H1 (cell line): ENCODE measurements at regions not wholly inside any gene's neighbourhood (a gene's known extent, or its start where the extent isn't known, plus 50 kb on each side); places are given as distances from the start of the nearest gene placed in this dataset.

Source experiments
- CTCF ChIA-PET: fragments of 300-600 bp; sonication (Branson Sonifier 250); formaldehyde crosslinking; loops from one replicate; lab custom pipeline; 2021; ENCODE audit not compliant: partially characterized antibody; lab: Charles Lee
- POLR2A ChIA-PET: fragments of 300-600 bp; sonication (Branson Sonifier 250); formaldehyde crosslinking; loops from one replicate; lab custom pipeline; 2021; ENCODE audit warnings: inconsistent platforms; ENCODE audit not compliant: partially characterized antibody; lab: Charles Lee
- DNase-seq, 2 experiments: peaks; one replicate each; pipeline versions ENCODE4 v3.0.0 to v3.0.0-alpha.2; 2010 to 2022; ENCODE audit warnings: low spot score in 2 of 2, low read depth in 1 of 2, mixed read lengths in 1 of 2
- FAIRE-seq: peaks from 2 replicates; lab custom pipeline; 2011; peaks lifted over from hg19 to GRCh38; lab: Jason Lieb, UNC
- H2AFZ ChIP-seq: 2 replicates; pipeline ENCODE4 v1.8.1; 2012; ENCODE audit warnings: low read length, inconsistent platforms
- H2AK5ac ChIP-seq: 2 replicates; pipeline ENCODE4 v1.6.1; 2013; ENCODE audit warnings: low read depth, low read length
- H2BK120ac ChIP-seq: replicated peaks from 2 replicates; pipeline ENCODE3; 2013; ENCODE audit warnings: low read depth, low read length, inconsistent platforms
- H2BK12ac ChIP-seq: 2 replicates; pipeline ENCODE4 v1.6.1; 2013; ENCODE audit warnings: low read depth, low read length
- H2BK15ac ChIP-seq: 2 replicates; pipeline ENCODE4 v1.6.1; 2013; ENCODE audit warnings: low read length
- H2BK20ac ChIP-seq: 2 replicates; pipeline ENCODE4 v1.6.1; 2013; ENCODE audit warnings: low read length
- H2BK5ac ChIP-seq: 2 replicates; pipeline ENCODE4 v1.6.1; 2013; ENCODE audit warnings: low read depth, low read length
- H3K14ac ChIP-seq: 2 replicates; pipeline ENCODE4 v1.6.1; 2013; ENCODE audit warnings: inconsistent platforms; ENCODE audit not compliant: insufficient read length
- H3K18ac ChIP-seq: 2 replicates; pipeline ENCODE4 v1.6.1; 2013; ENCODE audit warnings: low read length; ENCODE audit errors: extremely low read depth
- H3K23ac ChIP-seq: 2 replicates; pipeline ENCODE4 v1.6.1; 2013; ENCODE audit warnings: inconsistent platforms; ENCODE audit not compliant: insufficient read length
- H3K23me2 ChIP-seq: 2 replicates; pipeline ENCODE4 v1.6.1; 2013; ENCODE audit warnings: low read depth, low read length
- H3K27ac ChIP-seq: 2 replicates; pipeline ENCODE4 v1.6.1; 2011; ENCODE audit warnings: low read depth, low read length, inconsistent platforms
- H3K27me3 ChIP-seq, 4 experiments: replicated peaks in 1 of 4; 1 replicate in 1 of 4; 2 replicates in 3 of 4; pipeline versions ENCODE4 v1.6.1 to v1.8.1; 2011 to 2013; ENCODE audit warnings: low read length in 3 of 4, mild to moderate bottlenecking in 3 of 4, inconsistent platforms in 2 of 4, mixed read lengths in 2 of 4, moderate library complexity in 1 of 4; ENCODE audit not compliant: control insufficient read depth in 3 of 4, insufficient read depth in 3 of 4; ENCODE audit errors: extremely low read depth in 1 of 4
- H3K36me3 ChIP-seq, 4 experiments: 2 replicates each; pipeline versions ENCODE4 v1.6.1 to v1.8.1; 2011 to 2013; ENCODE audit warnings: mild to moderate bottlenecking in 4 of 4, low read length in 3 of 4, moderate library complexity in 2 of 4, control low read depth in 1 of 4, inconsistent platforms in 1 of 4; ENCODE audit not compliant: insufficient read depth in 4 of 4, control insufficient read depth in 2 of 4
- H3K4ac ChIP-seq: replicated peaks from 2 replicates; pipeline ENCODE3; 2013; ENCODE audit warnings: low read length, low read depth, mixed read lengths, inconsistent platforms; ENCODE audit not compliant: insufficient read length
- H3K4me1 ChIP-seq, 4 experiments: replicated peaks in 1 of 4; 1 replicate in 1 of 4; 2 replicates in 3 of 4; pipeline versions ENCODE4 v1.6.1 to v1.8.1; 2011 to 2013; ENCODE audit warnings: low read length in 3 of 4, inconsistent platforms in 2 of 4, mixed read lengths in 1 of 4; ENCODE audit not compliant: insufficient read depth in 4 of 4, control insufficient read depth in 3 of 4
- H3K4me2 ChIP-seq, 2 experiments: 2 replicates each; pipeline versions ENCODE4 v1.6.1 to v1.8.1; 2011 to 2013; ENCODE audit warnings: low read depth in 2 of 2, low read length in 2 of 2, control low read depth in 1 of 2, inconsistent platforms in 1 of 2, mild to moderate bottlenecking in 1 of 2; ENCODE audit not compliant: insufficient read depth in 1 of 2
- H3K4me3 ChIP-seq, 4 experiments: fragments of 200-600, 300-600 bp in 1 of 4; sonication (generic), shearing (Covaris generic), sonication (Bioruptor Twin) in 1 of 4; 2 replicates each; pipeline versions ENCODE4 v1.5.1 to v1.8.1; 2011 to 2016; ENCODE audit warnings: low read length in 4 of 4, low read depth in 3 of 4, control low read depth in 2 of 4, inconsistent platforms in 2 of 4, mild to moderate bottlenecking in 2 of 4, mixed read lengths in 1 of 4, moderate library complexity in 1 of 4; ENCODE audit not compliant: insufficient read depth in 2 of 4; ENCODE audit errors: extremely low read depth in 1 of 4
- H3K56ac ChIP-seq: replicated peaks from 2 replicates; pipeline ENCODE3; 2013; ENCODE audit warnings: low read depth, mild to moderate bottlenecking, mixed read lengths, low read length, inconsistent platforms; ENCODE audit not compliant: insufficient read length
- H3K79me1 ChIP-seq: 2 replicates; pipeline ENCODE4 v1.6.1; 2013; ENCODE audit warnings: low read depth, low read length, control low read depth
- H3K79me2 ChIP-seq, 2 experiments: 2 replicates each; pipeline versions ENCODE4 v1.6.1 to v1.8.1; 2012 to 2013; ENCODE audit warnings: low read length in 2 of 2, mild to moderate bottlenecking in 2 of 2, inconsistent platforms in 1 of 2; ENCODE audit not compliant: insufficient read depth in 2 of 2, control insufficient read depth in 1 of 2
- H3K9ac ChIP-seq, 4 experiments: replicated peaks in 1 of 4; 1 replicate in 1 of 4; 2 replicates in 3 of 4; pipeline versions ENCODE4 v1.6.1 to v1.8.1; 2011 to 2013; ENCODE audit warnings: low read depth in 3 of 4, low read length in 3 of 4, control low read depth in 2 of 4, mild to moderate bottlenecking in 2 of 4, moderate library complexity in 2 of 4, inconsistent platforms in 1 of 4; ENCODE audit errors: extremely low read depth in 1 of 4
- H3K9me3 ChIP-seq, 2 experiments: 2 replicates each; pipeline versions ENCODE4 v1.6.1 to v1.8.1; 2012 to 2013; ENCODE audit warnings: mild to moderate bottlenecking in 2 of 2, moderate library complexity in 2 of 2, control low read depth in 1 of 2, inconsistent platforms in 1 of 2, low read depth in 1 of 2, low read length in 1 of 2, mixed read lengths in 1 of 2; ENCODE audit not compliant: insufficient read depth in 2 of 2
- H4K20me1 ChIP-seq, 2 experiments: replicated peaks in 1 of 2; 2 replicates each; pipeline versions ENCODE3 to v1.8.1; 2011 to 2013; ENCODE audit warnings: inconsistent platforms in 2 of 2, low read length in 2 of 2, mild to moderate bottlenecking in 1 of 2; ENCODE audit not compliant: insufficient read depth in 2 of 2, control insufficient read depth in 1 of 2
- H4K5ac ChIP-seq: 2 replicates; pipeline ENCODE4 v1.6.1; 2013; ENCODE audit warnings: low read length, low read depth, mixed read lengths, inconsistent platforms; ENCODE audit not compliant: insufficient read length
- H4K8ac ChIP-seq: 2 replicates; pipeline ENCODE4 v1.8.0; 2013; ENCODE audit warnings: mild to moderate bottlenecking, moderate library complexity, low read length, inconsistent platforms; ENCODE audit not compliant: insufficient read depth; ENCODE audit errors: extremely low read depth
- H4K91ac ChIP-seq: replicated peaks from 2 replicates; pipeline ENCODE3; 2013; ENCODE audit warnings: low read length, mixed read lengths, inconsistent platforms; ENCODE audit not compliant: insufficient read length
- CTBP2 ChIP-seq: IDR thresholded peaks from 2 replicates; pipeline ENCODE4 v1.7.0; 2011; ENCODE audit warnings: borderline replicate concordance, mild to moderate bottlenecking, moderate library complexity, mixed read lengths, low read length; ENCODE audit not compliant: insufficient read depth, insufficient read length
- FOSL1 ChIP-seq: IDR thresholded peaks from 2 replicates; pipeline ENCODE4 v1.6.1; 2011; ENCODE audit warnings: mild to moderate bottlenecking, low read depth, low read length, moderate library complexity; ENCODE audit not compliant: insufficient read depth
- HDAC6 ChIP-seq: IDR thresholded peaks from one replicate; pipeline ENCODE4 v1.7.1; 2012; ENCODE audit warnings: low read depth, mild to moderate bottlenecking, inconsistent platforms, low read length, moderate library complexity
- MAFK ChIP-seq: IDR thresholded peaks from 2 replicates; pipeline ENCODE4 v1.6.1; 2012; ENCODE audit warnings: low read depth, mild to moderate bottlenecking, improper control_type of control experiment, low read length
- RBBP5 ChIP-seq: IDR thresholded peaks from 2 replicates; pipeline ENCODE4 v1.7.1; 2012; ENCODE audit warnings: low read depth, mild to moderate bottlenecking, inconsistent platforms, low read length, moderate library complexity, borderline replicate concordance
- RXRA ChIP-seq: IDR thresholded peaks from 2 replicates; pipeline ENCODE4 v1.6.1; 2011; ENCODE audit warnings: low read depth, mild to moderate bottlenecking, low read length, moderate library complexity; ENCODE audit not compliant: insufficient read depth
- SP1 ChIP-seq: IDR thresholded peaks from 2 replicates; pipeline ENCODE4 v1.6.1; 2011; ENCODE audit warnings: low read depth, low read length
- WGBS, 2 experiments: shearing (Covaris generic) in 1 of 2; methylation state at CpG; one replicate each; pipeline versions ENCODE4 v1.1.6 to v1.1.7; 2013 to 2015; ENCODE audit warnings: low lambda C conversion rate in 2 of 2, mixed read lengths in 2 of 2, inconsistent platforms in 1 of 2, low coverage in 1 of 2, missing lambda C conversion rate in 1 of 2; ENCODE audit not compliant: insufficient replicate concordance in 2 of 2, insufficient coverage in 1 of 2, insufficient read length in 1 of 2; ENCODE audit errors: extremely low coverage in 1 of 2, missing lambda C conversion rate in 1 of 2; 5-methylcytosine and 5-hydroxymethylcytosine counted together
- TF ChIP-seq, protein P1 (sequence below), 3 experiments: IDR thresholded peaks; 1 replicate in 2 of 3; 2 replicates in 1 of 3; pipeline versions ENCODE4 v1.5.1 to v1.6.1; 2011; ENCODE audit warnings: low read length in 3 of 3, mild to moderate bottlenecking in 3 of 3, inconsistent platforms in 2 of 3, low read depth in 1 of 3, moderate library complexity in 1 of 3; ENCODE audit not compliant: insufficient read depth in 1 of 3; ENCODE audit errors: control extremely low read depth in 1 of 3
- TF ChIP-seq, protein P2 (sequence below): IDR thresholded peaks from 2 replicates; pipeline ENCODE4 v1.6.1; 2012; ENCODE audit warnings: low read length, inconsistent platforms

DNA sequence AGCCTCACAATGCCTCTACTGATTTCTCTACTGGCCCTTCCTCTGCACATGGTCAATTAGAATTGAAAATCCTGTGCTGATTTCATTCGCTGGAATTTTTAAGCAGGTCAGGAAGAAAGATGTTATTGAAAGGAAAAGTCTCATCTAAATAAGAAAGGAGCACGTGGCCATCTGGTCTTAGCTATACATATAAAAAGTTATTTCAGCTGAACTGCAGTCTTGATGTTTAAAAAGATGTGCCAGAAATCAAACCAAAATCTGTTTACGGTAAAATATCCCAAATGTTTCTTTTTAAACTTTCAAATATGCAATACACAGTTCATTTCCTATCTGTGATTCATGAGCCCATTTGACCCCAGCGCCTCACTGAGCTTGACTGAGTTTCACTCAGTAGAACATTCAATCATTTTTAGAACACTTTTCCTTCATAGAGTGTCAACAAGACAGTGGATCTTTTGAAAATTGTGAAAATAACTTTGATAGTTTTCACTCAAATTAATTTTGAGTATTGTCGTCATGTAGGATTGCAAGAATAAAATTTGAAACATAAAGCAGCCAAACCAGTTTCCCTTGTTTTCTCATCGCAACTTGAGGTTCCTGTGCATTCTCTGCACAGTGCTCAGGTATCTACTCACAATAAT is 293.6 kb downstream of the PTPRC start:
- Histone ChIP-seq H3K36me3 (no peaks in the 10 kb centered on the region), H2BK20ac (no peak overlapping the region), H3K27ac (no peak overlapping the region), H3K9ac (no peak overlapping the region), H3K9me3 (no peaks in the 10 kb centered on the region), H2BK5ac (no peak overlapping the region), H2AFZ (peak overlapping the region; percentile 66), H4K91ac (no peak overlapping the region), H4K20me1 (no peaks in the 10 kb centered on the region), H3K4ac (no peak overlapping the region), H3K4me1 (peaks cover 0 to 3% (median under 1%) of the 10 kb centered on the region in 4 experiments; a peak in 1 of 7 replicates), H3K14ac (no peak overlapping the region), H3K4me2 (no peak overlapping the region), H2BK12ac (no peak overlapping the region), H3K79me1 (no peaks in the 10 kb centered on the region), H4K8ac (no peak overlapping the region), H3K56ac (no peak overlapping the region), H3K79me2 (no peaks in the 10 kb centered on the region), H4K5ac (no peak overlapping the region), H3K4me3 (no peak overlapping the region), H2BK120ac (no peak overlapping the region), H3K23me2 (no peaks in the 10 kb centered on the region), H2BK15ac (no peak overlapping the region), H3K23ac (no peak overlapping the region), H2AK5ac (no peak overlapping the region), H3K27me3 (no peaks in the 10 kb centered on the region), H3K18ac (peak overlapping the region; percentile 32)
- DNase-seq (no peak), FAIRE-seq (no peak)
- POLR2A ChIA-PET: no interaction called here
- CTCF ChIA-PET: interaction anchor here (0.5 kb wide), 1 partner anchor 199 kb away, joined by 3 read pairs; no protein-coding TSS in a partner anchor
- 61% methylated on average over 6 of the region's 6 CpGs; no CpG with 5 or more reads in 1 of the 2 experiments for WGBS, 2 experiments
- TF ChIP-seq, protein P1, sequence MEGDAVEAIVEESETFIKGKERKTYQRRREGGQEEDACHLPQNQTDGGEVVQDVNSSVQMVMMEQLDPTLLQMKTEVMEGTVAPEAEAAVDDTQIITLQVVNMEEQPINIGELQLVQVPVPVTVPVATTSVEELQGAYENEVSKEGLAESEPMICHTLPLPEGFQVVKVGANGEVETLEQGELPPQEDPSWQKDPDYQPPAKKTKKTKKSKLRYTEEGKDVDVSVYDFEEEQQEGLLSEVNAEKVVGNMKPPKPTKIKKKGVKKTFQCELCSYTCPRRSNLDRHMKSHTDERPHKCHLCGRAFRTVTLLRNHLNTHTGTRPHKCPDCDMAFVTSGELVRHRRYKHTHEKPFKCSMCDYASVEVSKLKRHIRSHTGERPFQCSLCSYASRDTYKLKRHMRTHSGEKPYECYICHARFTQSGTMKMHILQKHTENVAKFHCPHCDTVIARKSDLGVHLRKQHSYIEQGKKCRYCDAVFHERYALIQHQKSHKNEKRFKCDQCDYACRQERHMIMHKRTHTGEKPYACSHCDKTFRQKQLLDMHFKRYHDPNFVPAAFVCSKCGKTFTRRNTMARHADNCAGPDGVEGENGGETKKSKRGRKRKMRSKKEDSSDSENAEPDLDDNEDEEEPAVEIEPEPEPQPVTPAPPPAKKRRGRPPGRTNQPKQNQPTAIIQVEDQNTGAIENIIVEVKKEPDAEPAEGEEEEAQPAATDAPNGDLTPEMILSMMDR (IDR thresholded peaks at IDR 0.05; ENCODE audit: control extremely low read depth in 1 of 3, insufficient read depth in 1 of 3, low read depth in 1 of 3, low read length in 3 of 3): no peak
- TF ChIP-seq CTBP2: no peak
- TF ChIP-seq RBBP5: no peak
- no peak for TF ChIP-seq RXRA
- TF ChIP-seq FOSL1: no peak
- no peak for TF ChIP-seq MAFK
- TF ChIP-seq, protein P2, sequence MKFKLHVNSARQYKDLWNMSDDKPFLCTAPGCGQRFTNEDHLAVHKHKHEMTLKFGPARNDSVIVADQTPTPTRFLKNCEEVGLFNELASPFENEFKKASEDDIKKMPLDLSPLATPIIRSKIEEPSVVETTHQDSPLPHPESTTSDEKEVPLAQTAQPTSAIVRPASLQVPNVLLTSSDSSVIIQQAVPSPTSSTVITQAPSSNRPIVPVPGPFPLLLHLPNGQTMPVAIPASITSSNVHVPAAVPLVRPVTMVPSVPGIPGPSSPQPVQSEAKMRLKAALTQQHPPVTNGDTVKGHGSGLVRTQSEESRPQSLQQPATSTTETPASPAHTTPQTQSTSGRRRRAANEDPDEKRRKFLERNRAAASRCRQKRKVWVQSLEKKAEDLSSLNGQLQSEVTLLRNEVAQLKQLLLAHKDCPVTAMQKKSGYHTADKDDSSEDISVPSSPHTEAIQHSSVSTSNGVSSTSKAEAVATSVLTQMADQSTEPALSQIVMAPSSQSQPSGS: no peak
- no peak for TF ChIP-seq HDAC6
- no peak for TF ChIP-seq SP1
